ENCODE measurements at regions not wholly inside any gene's neighbourhood (a gene's known extent, or its start where the extent isn't known, plus 50 kb on each side); places are given as distances from the start of the nearest gene placed in this dataset.

- 87% methylated on average over 10 of the region's 10 CpGs for WGBS (ENCODE audit: low lambda C conversion rate, missing lambda C conversion rate)
- H3K36me3 ChIP-seq (replicated peaks; ENCODE audit: insufficient read depth, low read depth) = no peaks in the 10 kb centered on the region
- no peak overlapping the region for H3K27ac ChIP-seq
- DNase-seq (ENCODE audit: low spot score) = no peak
- no peak overlapping the region for H3K4me2 ChIP-seq
- H3K79me2 ChIP-seq = no peaks in the 10 kb centered on the region
- H3K9me2 ChIP-seq (replicated peaks; ENCODE audit: insufficient read depth) = no peaks in the 10 kb centered on the region
- H2AFZ ChIP-seq = no peak overlapping the region
- peaks cover 5% of the 10 kb centered on the region for H3K4me1 ChIP-seq (ENCODE audit: insufficient read depth)
- H3K27me3 ChIP-seq = no peaks in the 10 kb centered on the region
- H3K4me3 ChIP-seq = no peak overlapping the region
- TF ChIP-seq EZH2phosphoT487 (IDR thresholded peaks at IDR 0.05; ENCODE audit: low read depth, severe bottlenecking, unreplicated experiment) = no peak
- TF ChIP-seq EZH2 (IDR thresholded peaks at IDR 0.05; ENCODE audit: borderline replicate concordance) = no peak
- no peak for TF ChIP-seq CTCF (IDR thresholded peaks at IDR 0.05; ENCODE audit: poor library complexity)
- no peaks in the 10 kb centered on the region for H3K9me3 ChIP-seq (ENCODE audit: low read depth)
- no peaks in the 10 kb centered on the region for H4K20me1 ChIP-seq (ENCODE audit: insufficient read depth, poor library complexity, severe bottlenecking)
Observed at GRCh38 chr2:128395196-128395595, 76.5 kb upstream of the HS6ST1 start.

GRCh38 chr2:128395640-128396499, 77.2 kb upstream of the HS6ST1 start:
- H3K4me2 ChIP-seq = no peak overlapping the region

DNA sequence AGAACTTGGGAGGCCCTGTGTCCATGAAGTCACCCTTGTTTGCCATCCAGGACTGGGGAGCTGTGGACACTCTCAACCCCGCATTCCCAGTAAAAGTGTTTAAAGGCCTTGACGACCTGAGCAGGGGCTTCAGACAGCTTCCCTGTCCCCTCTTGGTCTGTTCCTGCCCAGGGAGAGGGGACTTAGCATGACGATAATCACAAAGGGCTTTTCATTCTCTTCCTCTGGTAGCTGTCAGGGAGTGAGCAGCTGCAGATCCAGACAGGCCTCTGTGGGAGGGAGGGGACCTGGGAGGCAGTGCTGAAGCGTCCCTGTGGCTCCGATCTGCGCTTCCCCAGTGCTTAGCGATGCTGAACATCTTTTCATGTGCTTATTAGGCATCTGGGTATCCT, 77.8 kb upstream of the HS6ST1 start:
- Histone ChIP-seq H2AFZ (peak overlapping the region; percentile 34), H3K9me3 (ENCODE audit: low read depth) (no peaks in the 10 kb centered on the region), H3K27ac (peak overlapping the region; percentile 84), H3K4me2 (no peak overlapping the region), H3K79me2 (no peaks in the 10 kb centered on the region), H4K20me1 (ENCODE audit: insufficient read depth, poor library complexity, severe bottlenecking) (no peaks in the 10 kb centered on the region), H3K4me1 (ENCODE audit: insufficient read depth) (peaks cover 5% of the 10 kb centered on the region), H3K9me2 (replicated peaks; ENCODE audit: insufficient read depth) (no peaks in the 10 kb centered on the region), H3K36me3 (replicated peaks; ENCODE audit: insufficient read depth, low read depth) (no peaks in the 10 kb centered on the region), H3K4me3 (no peak overlapping the region), H3K27me3 (no peaks in the 10 kb centered on the region)
- 38% methylated on average over 7 of the region's 7 CpGs for WGBS (ENCODE audit: low lambda C conversion rate, missing lambda C conversion rate)
- no peak for TF ChIP-seq EZH2phosphoT487 (IDR thresholded peaks at IDR 0.05; ENCODE audit: low read depth, severe bottlenecking, unreplicated experiment)
- TF ChIP-seq CTCF (IDR thresholded peaks at IDR 0.05; ENCODE audit: poor library complexity) = no peak
- TF ChIP-seq EZH2 (IDR thresholded peaks at IDR 0.05; ENCODE audit: borderline replicate concordance) = no peak
- DNase-seq (ENCODE audit: low spot score) = peak; percentile 39

More at GRCh38 chr2:128395640-128396499, 77.2 kb upstream of the HS6ST1 start:
- Histone ChIP-seq H3K4me3 (no peak overlapping the region), H2AFZ (peak overlapping the region; percentile 34), H3K9me3 (ENCODE audit: low read depth) (no peaks in the 10 kb centered on the region), H3K79me2 (no peaks in the 10 kb centered on the region), H3K9me2 (replicated peaks; ENCODE audit: insufficient read depth) (no peaks in the 10 kb centered on the region), H3K36me3 (replicated peaks; ENCODE audit: insufficient read depth, low read depth) (no peaks in the 10 kb centered on the region), H4K20me1 (ENCODE audit: insufficient read depth, poor library complexity, severe bottlenecking) (no peaks in the 10 kb centered on the region), H3K27ac (peak overlapping the region; percentile 84), H3K27me3 (no peaks in the 10 kb centered on the region), H3K4me1 (ENCODE audit: insufficient read depth) (peaks cover 5% of the 10 kb centered on the region)
- 78% methylated on average over 15 of the region's 15 CpGs for WGBS (ENCODE audit: low lambda C conversion rate, missing lambda C conversion rate)
- DNase-seq (ENCODE audit: low spot score) = peak; percentile 37
- TF ChIP-seq EZH2 (IDR thresholded peaks at IDR 0.05; ENCODE audit: borderline replicate concordance) = no peak
- no peak for TF ChIP-seq CTCF (IDR thresholded peaks at IDR 0.05; ENCODE audit: poor library complexity)
- TF ChIP-seq EZH2phosphoT487 (IDR thresholded peaks at IDR 0.05; ENCODE audit: low read depth, severe bottlenecking, unreplicated experiment) = no peak
